Kidney (tissue), 13 donors: ENCODE measurements at regions not wholly inside any gene's neighbourhood (a gene's known extent, or its start where the extent isn't known, plus 50 kb on each side); places are given as distances from the start of the nearest gene placed in this dataset.
"Not testable (repeated sequence)": the region's sequence is repeated elsewhere in the genome, so short reads cannot be mapped to it uniquely, and the experiment has no call there.

Experiments used
- DNase-seq, 5 donors: peaks; one replicate each; pipeline ENCODE4 v3.0.0-alpha.2; 2013 to 2020
- FAIRE-seq: peaks from 2 replicates; lab custom pipeline; 2012; peaks lifted over from hg19 to GRCh38; lab: Jason Lieb, UNC
- H3K27ac ChIP-seq, 2 donors: one replicate each; pipeline ENCODE4 v1.7.0; 2013; ENCODE audit warnings: low read depth in 2 of 2, low read length in 2 of 2, inconsistent platforms in 1 of 2
- H3K27me3 ChIP-seq: one replicate; pipeline ENCODE4 v1.7.1; 2013; ENCODE audit warnings: low read length, inconsistent platforms; ENCODE audit not compliant: control insufficient read depth, insufficient read depth
- H3K36me3 ChIP-seq, 3 donors: one replicate each; pipeline versions ENCODE4 v1.7.0 to v1.7.1; 2013; ENCODE audit warnings: low read length in 3 of 3, control low read depth in 1 of 3, inconsistent platforms in 1 of 3; ENCODE audit not compliant: insufficient read depth in 3 of 3, control insufficient read depth in 2 of 3
- H3K4me1 ChIP-seq, 3 donors: one replicate each; pipeline versions ENCODE4 v1.7.0 to v1.7.1; 2013; ENCODE audit warnings: low read length in 3 of 3, inconsistent platforms in 1 of 3, low read depth in 1 of 3; ENCODE audit not compliant: control insufficient read depth in 2 of 3, insufficient read depth in 2 of 3
- H3K4me3 ChIP-seq, 3 donors: one replicate each; pipeline versions ENCODE4 v1.7.0 to v1.8.1; 2013; ENCODE audit warnings: low read length in 3 of 3, control low read depth in 1 of 3, inconsistent platforms in 1 of 3
- H3K9ac ChIP-seq, 3 donors: one replicate each; pipeline versions ENCODE4 v1.7.0 to v1.7.1; 2013; ENCODE audit warnings: low read length in 3 of 3, control low read depth in 1 of 3, inconsistent platforms in 1 of 3
- H3K9me3 ChIP-seq, 3 donors: one replicate each; pipeline versions ENCODE4 v1.7.0 to v1.7.1; 2013; ENCODE audit warnings: low read length in 3 of 3, control low read depth in 1 of 3, inconsistent platforms in 1 of 3; ENCODE audit not compliant: control insufficient read depth in 2 of 3, insufficient read depth in 1 of 3
- CTCF ChIP-seq: IDR thresholded peaks from 3 replicates; pipeline ENCODE4 v1.5.1; 2012; ENCODE audit warnings: mild to moderate bottlenecking, moderate library complexity, borderline replicate concordance; ENCODE audit not compliant: insufficient read depth; ENCODE audit errors: extremely low read depth
- intact Hi-C: fragments of 100-400 bp; cut with DNase I; formaldehyde crosslinking; loops from one replicate; pipeline ENCODE4 v1.11.1; 2022
- donor health status: control.
- donor health status: control.
- donor health status: control.
- donor health status: control.
- donor health status: control.
- donor health status: DM: yes; HTN: yes; CAD: no.
- donor health status: Normal renal cell carcinoma (clear cell type).

GRCh38 chr1:104196136-104196535, 446.4 kb downstream of the AMY1C start:
- H3K27me3 ChIP-seq: no peaks in the 10 kb centered on the region
- no peak overlapping the region for H3K27ac ChIP-seq
- TF ChIP-seq CTCF: no peak
- H3K36me3 ChIP-seq: no peaks in the 10 kb centered on the region
- DNase-seq: no peak
- no peak for FAIRE-seq
- intact Hi-C loops: no loop called here
- H3K4me1 ChIP-seq: no peaks in the 10 kb centered on the region
- no peak overlapping the region for H3K4me3 ChIP-seq
- H3K9ac ChIP-seq: no peak overlapping the region
- no peaks in the 10 kb centered on the region for H3K9me3 ChIP-seq

- Histone ChIP-seq H3K9ac (no peak overlapping the region), H3K4me3 (no peak overlapping the region)
- no peak for TF ChIP-seq CTCF
These were observed 447.8 kb downstream of the AMY1C start for GRCh38 chr1:104197516-104197915.

GRCh38 chr1:104212239-104212638, 462.5 kb downstream of the AMY1C start:
- Histone ChIP-seq H3K27me3 (no peaks in the 10 kb centered on the region), H3K27ac (no peak overlapping the region), H3K36me3 (no peaks in the 10 kb centered on the region), H3K9me3 (peaks cover 0 to 3% (median 0%) of the 10 kb centered on the region in 3 donors), H3K4me1 (no peaks in the 10 kb centered on the region), H3K4me3 (no peak overlapping the region), H3K9ac (no peak overlapping the region)
- TF ChIP-seq CTCF: no peak
- intact Hi-C loops: no loop called here
- DNase-seq (no peak), FAIRE-seq (no peak)

More at GRCh38 chr1:104197516-104197915, 447.8 kb downstream of the AMY1C start:
- intact Hi-C loops: no loop called here
- no peaks in the 10 kb centered on the region for H3K27me3 ChIP-seq
- H3K27ac ChIP-seq: no peak overlapping the region
- DNase-seq (no peak), FAIRE-seq (no peak)
- H3K36me3 ChIP-seq: no peaks in the 10 kb centered on the region
- H3K9me3 ChIP-seq: no peaks in the 10 kb centered on the region
- no peaks in the 10 kb centered on the region for H3K4me1 ChIP-seq

- H3K9me3 ChIP-seq, FAIRE-seq, H3K9ac ChIP-seq, intact Hi-C loops, H3K27me3 ChIP-seq, H3K4me3 ChIP-seq, H3K4me1 ChIP-seq, H3K36me3 ChIP-seq, H3K27ac ChIP-seq: not testable (repeated sequence)
- peak in 1 of 5 donors; percentile 60 for DNase-seq
These were observed 467.8 kb downstream of the AMY1C start for GRCh38 chr1:104217395-104217986.
